ENCODE measurements at regions not wholly inside any gene's neighbourhood (a gene's known extent, or its start where the extent isn't known, plus 50 kb on each side); places are given as distances from the start of the nearest gene placed in this dataset.

GRCh38 chr18:44537526-44537925 is 143.2 kb upstream of the SETBP1 start:
- TF ChIP-seq POLR2AphosphoS5 (IDR thresholded peaks at IDR 0.05; ENCODE audit: borderline replicate concordance, low read depth, low read length) (no peak), EZH2 (IDR thresholded peaks at IDR 0.05) (no peak)

All from SK-N-MC (cell line).